GM12874 (cell line): ENCODE measurements at regions not wholly inside any gene's neighbourhood (a gene's known extent, or its start where the extent isn't known, plus 50 kb on each side); places are given as distances from the start of the nearest gene placed in this dataset.

Experiments used
- TF ChIP-seq, protein P1 (sequence below): IDR thresholded peaks from 2 replicates; pipeline ENCODE4 v1.5.1; 2011; ENCODE audit warnings: low read depth, mild to moderate bottlenecking, control low read depth, low read length, moderate library complexity; ENCODE audit not compliant: insufficient read depth

DNA sequence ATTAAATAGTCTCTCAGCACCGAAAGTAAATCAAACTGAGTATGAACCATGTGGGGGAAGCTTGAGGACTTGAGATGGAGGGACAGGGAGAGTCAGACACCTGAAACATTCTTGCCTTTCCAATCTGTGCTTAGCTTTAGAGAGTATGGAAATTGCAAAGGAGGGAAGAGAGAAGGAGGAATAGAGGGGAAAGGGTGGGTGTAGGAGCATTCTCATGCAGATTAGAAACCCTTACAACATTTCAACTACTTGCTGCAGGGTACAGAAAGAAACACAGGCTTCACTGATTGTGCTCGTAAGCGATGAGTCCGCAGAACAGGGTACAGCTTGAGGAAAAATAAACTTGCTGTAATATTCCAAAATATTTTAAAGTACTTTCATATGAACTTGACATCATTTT is 73.8 kb downstream of the NIBAN1 start:
- TF ChIP-seq, protein P1, sequence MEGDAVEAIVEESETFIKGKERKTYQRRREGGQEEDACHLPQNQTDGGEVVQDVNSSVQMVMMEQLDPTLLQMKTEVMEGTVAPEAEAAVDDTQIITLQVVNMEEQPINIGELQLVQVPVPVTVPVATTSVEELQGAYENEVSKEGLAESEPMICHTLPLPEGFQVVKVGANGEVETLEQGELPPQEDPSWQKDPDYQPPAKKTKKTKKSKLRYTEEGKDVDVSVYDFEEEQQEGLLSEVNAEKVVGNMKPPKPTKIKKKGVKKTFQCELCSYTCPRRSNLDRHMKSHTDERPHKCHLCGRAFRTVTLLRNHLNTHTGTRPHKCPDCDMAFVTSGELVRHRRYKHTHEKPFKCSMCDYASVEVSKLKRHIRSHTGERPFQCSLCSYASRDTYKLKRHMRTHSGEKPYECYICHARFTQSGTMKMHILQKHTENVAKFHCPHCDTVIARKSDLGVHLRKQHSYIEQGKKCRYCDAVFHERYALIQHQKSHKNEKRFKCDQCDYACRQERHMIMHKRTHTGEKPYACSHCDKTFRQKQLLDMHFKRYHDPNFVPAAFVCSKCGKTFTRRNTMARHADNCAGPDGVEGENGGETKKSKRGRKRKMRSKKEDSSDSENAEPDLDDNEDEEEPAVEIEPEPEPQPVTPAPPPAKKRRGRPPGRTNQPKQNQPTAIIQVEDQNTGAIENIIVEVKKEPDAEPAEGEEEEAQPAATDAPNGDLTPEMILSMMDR, result no peak

DNA sequence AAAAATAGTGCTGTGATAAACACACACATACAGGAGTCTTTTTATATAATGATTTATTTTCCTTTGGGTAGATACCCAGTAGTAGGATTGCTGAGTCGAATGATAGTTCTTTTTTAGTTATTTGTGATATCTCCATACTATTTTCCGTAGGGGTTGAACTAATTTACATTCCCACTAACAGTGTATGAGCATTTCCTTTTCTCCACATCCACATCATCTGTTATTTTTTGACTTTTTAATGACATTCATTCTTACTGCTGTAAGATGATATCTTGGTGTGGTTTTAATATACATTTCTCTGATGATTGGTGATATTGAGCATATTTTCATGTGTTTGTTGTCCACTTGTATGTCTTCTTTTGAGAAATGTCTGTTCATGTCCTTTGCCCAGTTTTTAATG is 78.3 kb downstream of the NIBAN1 start:
- TF ChIP-seq, protein P1, result no peak

DNA sequence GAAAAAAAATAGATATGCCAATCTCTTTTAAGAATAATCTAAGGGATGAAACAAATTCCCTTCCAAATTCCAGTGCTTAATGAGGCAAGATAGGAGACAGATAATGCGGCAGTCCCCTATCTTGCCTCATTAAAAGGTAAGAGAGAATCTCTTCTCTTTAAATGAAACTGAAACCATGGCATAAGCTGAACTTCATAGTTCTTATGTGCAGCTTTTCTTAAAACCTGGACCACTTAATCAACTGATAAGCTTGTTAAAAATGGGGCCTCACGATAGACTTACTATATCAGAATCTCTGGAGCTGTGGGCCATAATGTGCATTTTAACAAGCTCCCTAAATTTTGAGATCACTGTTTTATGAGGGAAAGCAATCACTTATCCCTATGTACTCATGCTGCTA is 79.2 kb downstream of the NIBAN1 start:
- TF ChIP-seq, protein P1, result no peak

DNA sequence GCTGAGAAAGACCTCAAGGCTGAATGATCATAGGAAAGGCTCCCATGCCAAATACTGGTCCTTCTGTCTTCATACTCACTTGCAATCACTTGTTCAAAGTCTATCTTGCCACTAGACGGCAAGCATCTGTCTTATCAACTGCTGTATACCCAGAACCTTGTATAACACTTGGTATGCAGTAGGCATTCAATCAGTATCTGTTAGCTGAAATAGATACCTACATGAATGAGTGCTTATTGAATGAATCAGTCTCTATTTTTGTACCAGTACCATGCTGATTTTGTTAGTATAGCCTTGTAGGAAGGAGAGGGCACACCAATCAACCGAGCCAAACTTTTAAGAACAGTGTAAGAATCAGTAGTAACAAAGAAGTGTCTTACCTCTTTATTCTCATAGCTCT is 80.6 kb downstream of the NIBAN1 start:
- TF ChIP-seq, protein P1, result no peak

DNA sequence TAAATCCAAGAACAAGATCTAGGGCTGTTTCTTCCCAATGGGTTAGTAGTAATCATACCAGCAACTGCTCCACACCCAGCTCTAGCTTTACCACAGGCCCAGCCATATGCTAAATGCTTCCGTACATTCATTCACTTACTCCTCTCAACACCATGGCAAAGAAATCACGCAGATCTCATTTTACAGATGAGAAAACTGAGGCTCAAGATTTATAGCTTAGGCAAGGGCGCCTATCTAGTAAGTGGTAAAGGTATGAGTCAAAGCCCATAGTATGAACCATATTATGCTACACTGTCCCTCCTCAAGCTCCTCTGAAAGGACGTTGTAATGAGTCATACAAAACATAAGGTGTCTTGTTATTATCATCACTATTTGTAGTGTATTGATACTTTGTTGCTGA is 82.2 kb downstream of the NIBAN1 start:
- TF ChIP-seq, protein P1, result no peak

DNA sequence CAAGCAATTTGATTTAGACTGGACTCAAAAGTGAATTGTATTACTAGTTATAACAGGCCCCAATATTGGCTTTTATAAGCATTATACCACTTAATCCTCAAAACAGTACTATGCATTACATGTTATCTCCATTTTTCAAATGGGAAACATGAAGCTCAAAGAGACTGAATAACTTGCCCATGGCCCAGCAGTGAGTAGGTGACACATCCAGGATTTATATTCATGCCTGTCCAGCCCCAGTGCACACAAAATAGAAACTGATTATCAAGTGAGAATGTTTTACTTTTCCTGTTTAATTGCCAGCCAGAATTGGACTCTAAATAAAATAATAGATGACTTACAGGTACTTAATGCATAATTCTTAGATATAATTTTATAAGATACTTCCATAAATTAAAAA is 82.9 kb downstream of the NIBAN1 start:
- TF ChIP-seq, protein P1, result no peak

DNA sequence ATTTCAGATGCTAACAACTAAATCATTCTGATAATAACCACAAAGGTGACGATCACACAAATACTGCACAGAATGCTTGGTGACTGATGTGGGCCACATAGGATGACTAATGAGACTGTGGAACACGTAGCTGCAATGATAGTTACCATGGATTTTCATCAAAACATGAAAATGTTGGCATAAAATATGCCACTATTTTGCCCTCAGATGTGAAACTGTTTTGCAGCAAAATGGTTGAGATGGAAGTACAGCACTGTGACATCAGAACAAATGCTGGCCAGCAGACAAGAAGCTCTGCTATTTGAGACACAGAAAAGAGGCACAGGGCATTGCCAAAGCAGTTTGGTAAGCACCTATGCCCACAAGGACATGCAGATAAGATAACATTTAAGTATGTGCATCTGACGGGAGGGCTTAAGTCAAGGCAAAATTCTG is 83.8 kb downstream of the NIBAN1 start:
- TF ChIP-seq, protein P1, result no peak

DNA sequence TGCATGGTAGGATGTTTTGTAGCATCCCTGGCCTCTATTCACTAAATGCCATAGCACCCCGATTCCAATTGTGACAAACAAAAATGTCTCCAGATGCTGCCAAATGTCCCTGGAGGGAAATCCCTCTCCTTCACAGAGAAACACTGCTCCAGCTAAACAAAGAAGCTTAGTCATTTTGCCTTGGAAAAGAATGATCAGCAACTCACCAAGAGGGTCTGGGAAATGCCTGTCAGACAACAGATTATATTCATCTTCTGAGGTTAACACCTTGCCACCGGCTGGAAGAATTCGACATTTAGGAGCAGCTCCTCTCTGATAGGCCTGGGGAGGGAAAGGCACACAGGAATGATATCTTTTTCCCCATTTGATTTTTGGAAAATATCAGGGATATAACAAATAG is 84.4 kb downstream of the NIBAN1 start:
- TF ChIP-seq, protein P1, result no peak
